ENCODE measurements at regions not wholly inside any gene's neighbourhood (a gene's known extent, or its start where the extent isn't known, plus 50 kb on each side); places are given as distances from the start of the nearest gene placed in this dataset.

DNA sequence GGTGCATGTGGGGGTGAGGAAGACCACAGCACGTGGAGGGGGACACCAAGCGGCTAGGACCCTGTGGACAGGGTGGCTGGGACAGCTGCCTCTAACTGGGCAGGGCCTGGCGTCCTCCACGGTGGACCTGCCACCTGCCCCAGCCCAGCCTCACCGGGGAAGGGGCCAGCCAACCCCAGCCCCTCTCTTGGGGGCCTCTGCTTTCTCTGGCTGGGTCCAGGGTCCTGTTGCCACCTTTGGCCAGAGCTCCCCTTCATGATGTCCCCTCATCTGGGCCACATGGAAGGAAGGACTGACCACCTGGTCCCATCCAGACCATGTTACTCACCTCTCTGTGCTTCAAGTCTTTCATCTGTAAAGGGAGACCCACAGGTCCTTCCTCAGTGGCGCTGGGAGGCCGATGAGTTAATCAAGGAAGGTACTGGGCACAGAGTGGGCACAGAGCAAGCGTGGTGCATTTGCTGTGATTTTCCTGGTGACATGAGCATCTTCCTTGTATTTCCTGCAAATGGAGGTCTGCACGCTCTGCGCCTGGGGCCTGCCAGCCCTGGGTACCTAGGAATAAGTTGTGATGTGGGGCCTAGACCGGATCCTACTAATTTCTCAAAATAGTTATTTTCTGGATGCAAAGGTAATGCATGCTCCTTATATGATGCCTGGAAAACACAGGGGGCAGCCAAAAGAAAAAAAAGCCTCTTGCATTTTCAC lies 538.4 kb downstream of the TBC1D22A start:
- no peaks in the 10 kb centered on the region for H3K36me3 ChIP-seq (ENCODE audit: low read depth)
- no peak overlapping the region for H2AFZ ChIP-seq
- no peak for DNase-seq
- H4K20me1 ChIP-seq (ENCODE audit: insufficient read depth): no peaks in the 10 kb centered on the region
- WGBS, 2 experiments (ENCODE audit: low coverage in 1 of 2, low lambda C conversion rate in 2 of 2, missing lambda C conversion rate in 2 of 2): 65 to 67% methylated on average over 11 of the region's 11 CpGs
- no peak overlapping the region for H3K4me3 ChIP-seq
- peaks cover 6% of the 10 kb centered on the region for H3K27me3 ChIP-seq (replicated peaks; ENCODE audit: insufficient read depth)
- no peak overlapping the region for H3K4me2 ChIP-seq (ENCODE audit: unreplicated experiment)
- H3F3A ChIP-seq (ENCODE audit: insufficient read depth): no peaks in the 10 kb centered on the region
- no peak overlapping the region for H3K27ac ChIP-seq
- no peaks in the 10 kb centered on the region for H3K9me2 ChIP-seq (ENCODE audit: insufficient read depth)
- in situ Hi-C loops (cut with MboI): no loop called here
- H3K79me2 ChIP-seq (ENCODE audit: insufficient read depth): no peaks in the 10 kb centered on the region
- TF ChIP-seq EZH2phosphoT487 (IDR thresholded peaks at IDR 0.05; ENCODE audit: insufficient read depth, low read depth): no peak
- TF ChIP-seq EZH2 (IDR thresholded peaks at IDR 0.05; ENCODE audit: insufficient read depth, poor library complexity, severe bottlenecking): no peak
- no peaks in the 10 kb centered on the region for H3K4me1 ChIP-seq (ENCODE audit: insufficient read depth)
- no peaks in the 10 kb centered on the region for H3K9me3 ChIP-seq (ENCODE audit: low read depth)
- H3K9ac ChIP-seq: no peak overlapping the region

DNA sequence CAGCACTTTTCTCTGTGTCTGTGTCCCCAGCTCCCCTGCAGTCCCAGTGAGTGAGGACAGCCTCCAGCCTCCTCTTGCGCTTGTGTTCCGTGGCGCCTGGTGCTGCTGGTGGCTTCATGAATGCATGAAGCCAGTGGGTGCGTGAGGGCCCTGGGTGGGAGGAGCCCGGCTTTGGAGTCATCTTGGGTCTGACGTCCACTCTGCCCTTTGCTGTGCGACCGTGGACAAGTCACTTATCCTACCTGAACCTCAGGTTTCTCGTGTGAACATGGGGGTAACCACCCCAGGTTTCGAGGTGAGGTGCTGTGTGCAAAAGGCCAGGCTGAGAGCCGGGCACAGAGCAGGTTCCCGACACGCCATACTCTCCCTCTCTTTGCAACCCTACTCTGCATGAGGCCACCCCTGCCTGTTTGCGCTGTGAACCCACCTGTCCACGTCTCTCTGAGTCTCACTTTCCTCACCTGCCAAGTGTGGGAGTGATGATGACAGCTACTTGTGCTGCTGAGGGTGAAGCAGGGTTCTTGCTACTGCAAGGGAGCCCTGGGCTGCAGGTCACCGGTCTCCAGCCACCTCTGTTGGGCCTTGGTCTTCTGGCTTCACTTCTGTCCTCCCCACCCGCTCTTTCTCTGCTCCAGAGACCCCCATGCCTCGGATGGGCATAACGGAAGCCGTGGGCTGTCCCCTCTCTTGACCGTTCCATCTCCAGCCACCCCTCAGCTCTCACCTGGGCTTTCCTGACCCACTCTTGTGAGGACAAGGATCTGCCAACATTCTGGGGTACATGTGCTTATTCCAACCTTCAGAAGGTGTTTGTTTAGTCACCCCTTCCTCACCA lies 537.6 kb downstream of the TBC1D22A start:
- Histone ChIP-seq H3F3A (ENCODE audit: insufficient read depth) (no peaks in the 10 kb centered on the region), H2AFZ (no peak overlapping the region), H3K9me3 (ENCODE audit: low read depth) (no peaks in the 10 kb centered on the region), H3K4me2 (ENCODE audit: unreplicated experiment) (no peak overlapping the region), H3K9me2 (ENCODE audit: insufficient read depth) (no peaks in the 10 kb centered on the region), H4K20me1 (ENCODE audit: insufficient read depth) (no peaks in the 10 kb centered on the region), H3K36me3 (ENCODE audit: low read depth) (no peaks in the 10 kb centered on the region), H3K9ac (no peak overlapping the region), H3K27ac (no peak overlapping the region), H3K4me3 (no peak overlapping the region), H3K4me1 (ENCODE audit: insufficient read depth) (no peaks in the 10 kb centered on the region), H3K27me3 (replicated peaks; ENCODE audit: insufficient read depth) (no peaks in the 10 kb centered on the region; the same call in 1 of the 2 replicates), H3K79me2 (ENCODE audit: insufficient read depth) (no peaks in the 10 kb centered on the region)
- 57 to 58% methylated on average over 21 of the region's 21 CpGs for WGBS, 2 experiments (ENCODE audit: low coverage in 1 of 2, low lambda C conversion rate in 2 of 2, missing lambda C conversion rate in 2 of 2)
- no peak for DNase-seq
- TF ChIP-seq EZH2 (IDR thresholded peaks at IDR 0.05; ENCODE audit: insufficient read depth, poor library complexity, severe bottlenecking) (no peak), EZH2phosphoT487 (IDR thresholded peaks at IDR 0.05; ENCODE audit: insufficient read depth, low read depth) (no peak)
- in situ Hi-C loops (cut with MboI): no loop called here

DNA sequence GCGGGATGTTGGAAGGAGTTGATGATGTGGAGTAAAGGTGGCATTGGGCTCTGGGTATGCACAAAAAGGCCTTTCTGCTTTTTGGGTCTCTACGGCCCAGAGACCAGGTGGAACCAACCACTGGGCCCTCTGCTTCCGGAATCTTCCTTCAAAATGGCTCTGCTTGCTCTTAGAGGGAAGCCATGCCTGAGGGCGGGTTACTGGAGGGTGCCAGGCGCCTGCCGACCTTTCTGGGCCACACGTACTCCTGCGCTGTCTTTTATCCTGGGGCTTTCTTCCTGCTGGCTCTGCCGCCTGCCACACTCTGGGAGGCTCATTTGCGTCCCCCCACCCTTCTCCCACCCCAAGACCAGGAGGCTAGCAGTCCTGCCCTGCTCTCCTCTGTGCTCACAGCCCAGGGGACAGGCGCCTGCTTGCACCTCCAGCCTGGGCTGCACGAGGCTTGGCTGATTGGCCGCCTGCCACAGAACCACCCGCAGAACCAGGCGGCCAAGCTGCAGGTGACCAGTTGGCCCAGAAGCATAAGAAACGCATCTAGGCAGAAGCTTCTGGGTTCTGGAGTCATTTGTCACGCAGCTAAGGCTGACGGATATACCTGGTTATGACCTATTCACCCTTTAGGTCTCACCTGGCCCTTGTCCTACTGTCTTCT lies 536.9 kb downstream of the TBC1D22A start:
- Histone ChIP-seq H4K20me1 (ENCODE audit: insufficient read depth) (no peaks in the 10 kb centered on the region), H3K27ac (no peak overlapping the region), H3K4me1 (ENCODE audit: insufficient read depth) (no peaks in the 10 kb centered on the region), H3K79me2 (ENCODE audit: insufficient read depth) (no peaks in the 10 kb centered on the region), H3K4me3 (no peak overlapping the region), H3K9me3 (ENCODE audit: low read depth) (no peaks in the 10 kb centered on the region), H3K9ac (no peak overlapping the region), H3K36me3 (ENCODE audit: low read depth) (no peaks in the 10 kb centered on the region), H3K4me2 (ENCODE audit: unreplicated experiment) (no peak overlapping the region), H3K9me2 (ENCODE audit: insufficient read depth) (no peaks in the 10 kb centered on the region), H2AFZ (no peak overlapping the region), H3K27me3 (replicated peaks; ENCODE audit: insufficient read depth) (no peaks in the 10 kb centered on the region; the same call in 1 of the 2 replicates), H3F3A (ENCODE audit: insufficient read depth) (no peaks in the 10 kb centered on the region)
- in situ Hi-C loops (cut with MboI): no loop called here
- no peak for DNase-seq
- TF ChIP-seq EZH2phosphoT487 (IDR thresholded peaks at IDR 0.05; ENCODE audit: insufficient read depth, low read depth) (no peak), EZH2 (IDR thresholded peaks at IDR 0.05; ENCODE audit: insufficient read depth, poor library complexity, severe bottlenecking) (no peak)
- 68 to 69% methylated on average over 18 of the region's 18 CpGs for WGBS, 2 experiments (ENCODE audit: low coverage in 1 of 2, low lambda C conversion rate in 2 of 2, missing lambda C conversion rate in 2 of 2)

DNA sequence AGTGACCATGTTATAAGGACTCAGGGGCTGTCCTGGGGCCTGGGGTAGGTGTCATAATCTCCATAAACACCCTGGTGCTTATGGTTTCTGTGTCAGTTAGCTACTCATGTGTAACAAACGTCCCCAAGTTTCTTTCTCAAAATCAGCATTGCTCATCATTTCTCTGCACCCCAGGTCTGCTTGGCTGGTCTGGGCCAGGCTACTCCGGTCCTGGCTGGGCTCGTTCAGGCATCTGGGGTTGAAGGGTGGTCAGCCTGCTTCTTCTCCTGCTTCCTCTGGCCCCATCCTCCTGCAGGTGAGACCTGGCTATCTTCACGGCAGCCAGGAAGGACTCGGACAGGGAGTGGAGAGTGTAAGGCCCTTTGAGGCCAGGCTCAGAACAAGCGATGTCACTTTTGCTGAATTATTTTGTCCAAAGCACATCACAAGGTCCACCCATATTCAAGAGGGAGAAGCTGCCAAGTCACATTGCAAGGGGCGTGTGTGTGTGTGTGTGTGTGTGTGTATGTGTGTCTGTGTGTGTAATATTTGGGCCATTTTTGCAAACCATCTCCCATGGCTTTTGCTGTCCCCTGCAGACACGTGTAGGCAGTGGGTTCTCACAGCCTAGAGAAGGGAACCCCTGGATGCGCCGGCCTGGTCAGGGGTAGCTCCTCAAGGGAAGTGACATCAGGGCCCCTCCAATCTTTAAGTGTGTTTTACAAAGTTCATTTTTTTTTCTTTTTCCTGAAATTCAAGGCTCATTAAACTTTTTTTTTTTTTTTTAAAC lies 535.8 kb downstream of the TBC1D22A start:
- TF ChIP-seq EZH2phosphoT487 (IDR thresholded peaks at IDR 0.05; ENCODE audit: insufficient read depth, low read depth) (no peak), EZH2 (IDR thresholded peaks at IDR 0.05; ENCODE audit: insufficient read depth, poor library complexity, severe bottlenecking) (no peak)
- no peak overlapping the region for H3K27ac ChIP-seq
- no peaks in the 10 kb centered on the region for H4K20me1 ChIP-seq (ENCODE audit: insufficient read depth)
- H3K4me2 ChIP-seq (ENCODE audit: unreplicated experiment): no peak overlapping the region
- 69 to 70% methylated on average over 10 of the region's 10 CpGs for WGBS, 2 experiments (ENCODE audit: low coverage in 1 of 2, low lambda C conversion rate in 2 of 2, missing lambda C conversion rate in 2 of 2)
- H3K9ac ChIP-seq: no peak overlapping the region
- no peak overlapping the region for H3K4me3 ChIP-seq
- H3K27me3 ChIP-seq (replicated peaks; ENCODE audit: insufficient read depth): no peaks in the 10 kb centered on the region; the same call in 1 of the 2 replicates
- no peaks in the 10 kb centered on the region for H3K36me3 ChIP-seq (ENCODE audit: low read depth)
- DNase-seq: no peak
- H3F3A ChIP-seq (ENCODE audit: insufficient read depth): no peaks in the 10 kb centered on the region
- in situ Hi-C loops (cut with MboI): no loop called here
- H3K79me2 ChIP-seq (ENCODE audit: insufficient read depth): no peaks in the 10 kb centered on the region
- no peaks in the 10 kb centered on the region for H3K9me3 ChIP-seq (ENCODE audit: low read depth)
- no peak overlapping the region for H2AFZ ChIP-seq
- no peaks in the 10 kb centered on the region for H3K9me2 ChIP-seq (ENCODE audit: insufficient read depth)
- H3K4me1 ChIP-seq (ENCODE audit: insufficient read depth): no peaks in the 10 kb centered on the region
